CD14-positive monocyte (primary cell): ENCODE measurements at regions not wholly inside any gene's neighbourhood (a gene's known extent, or its start where the extent isn't known, plus 50 kb on each side); places are given as distances from the start of the nearest gene placed in this dataset.

Experiments used
- DNase-seq, 3 donors: peaks; one replicate each; pipeline ENCODE4 v3.0.0-alpha.2; 2011 to 2022
- H2AFZ ChIP-seq: 2 replicates; pipeline ENCODE4 v1.6.0; 2012; ENCODE audit warnings: mild to moderate bottlenecking, low read depth, low read length, inconsistent platforms; ENCODE audit not compliant: insufficient read depth, poor library complexity, severe bottlenecking
- H3K27ac ChIP-seq, 2 donors: 1 replicate in 1 of 2; 2 replicates in 1 of 2; pipeline ENCODE4 v1.5.1; 2012 to 2013; ENCODE audit warnings: low read length in 2 of 2, control low read depth in 1 of 2, inconsistent platforms in 1 of 2, low read depth in 1 of 2, mild to moderate bottlenecking in 1 of 2
- H3K27me3 ChIP-seq, 2 donors: one replicate each; pipeline versions ENCODE4 v1.6.0 to v1.6.1; 2011 to 2013; ENCODE audit warnings: low read length in 2 of 2; ENCODE audit not compliant: control insufficient read depth in 2 of 2, insufficient read depth in 2 of 2
- H3K36me3 ChIP-seq, 2 donors: replicated peaks in 1 of 2; 1 replicate in 1 of 2; 2 replicates in 1 of 2; pipeline versions ENCODE4 v1.5.1 to v1.6.1; 2012 to 2013; ENCODE audit warnings: low read length in 2 of 2, control low read depth in 1 of 2, inconsistent platforms in 1 of 2, mild to moderate bottlenecking in 1 of 2; ENCODE audit not compliant: insufficient read depth in 2 of 2, control insufficient read depth in 1 of 2
- H3K4me1 ChIP-seq, 2 donors: 1 replicate in 1 of 2; 2 replicates in 1 of 2; pipeline versions ENCODE4 v1.5.1 to v1.6.1; 2012 to 2013; ENCODE audit warnings: low read length in 2 of 2, control low read depth in 1 of 2, inconsistent platforms in 1 of 2, mild to moderate bottlenecking in 1 of 2, moderate library complexity in 1 of 2; ENCODE audit not compliant: insufficient read depth in 2 of 2, control insufficient read depth in 1 of 2
- H3K4me2 ChIP-seq: replicated peaks from 2 replicates; pipeline ENCODE3; 2012; ENCODE audit warnings: low read length, moderate library complexity, mild to moderate bottlenecking; ENCODE audit not compliant: poor library complexity, severe bottlenecking; ENCODE audit errors: extremely low read depth
- H3K4me3 ChIP-seq, 3 experiments: fragments of 200-600 bp in 1 of 3; sonication (generic) in 1 of 3; replicated peaks in 1 of 3; 1 replicate in 2 of 3; 2 replicates in 1 of 3; pipeline ENCODE4 v1.5.1; 2011 to 2013; ENCODE audit warnings: low read length in 3 of 3, mild to moderate bottlenecking in 3 of 3, control low read depth in 2 of 3, low read depth in 2 of 3, inconsistent platforms in 1 of 3, moderate library complexity in 1 of 3
- H3K79me2 ChIP-seq: 2 replicates; pipeline ENCODE4 v1.6.0; 2012; ENCODE audit warnings: mild to moderate bottlenecking, control low read depth, inconsistent platforms, low read length, moderate library complexity; ENCODE audit not compliant: insufficient read depth
- H3K9ac ChIP-seq: 2 replicates; pipeline ENCODE4 v1.6.0; 2017; ENCODE audit warnings: low read length, mild to moderate bottlenecking; ENCODE audit not compliant: insufficient read depth, poor library complexity, severe bottlenecking
- H3K9me3 ChIP-seq, 2 donors: replicated peaks in 1 of 2; 1 replicate in 1 of 2; 2 replicates in 1 of 2; pipeline versions ENCODE4 v1.5.1 to v1.6.1; 2012 to 2013; ENCODE audit warnings: low read length in 2 of 2, control low read depth in 1 of 2; ENCODE audit not compliant: control insufficient read depth in 1 of 2, insufficient read depth in 1 of 2
- H4K20me1 ChIP-seq: 2 replicates; pipeline ENCODE4 v1.6.0; 2012; ENCODE audit warnings: mild to moderate bottlenecking, low read length, control low read depth, moderate library complexity; ENCODE audit not compliant: insufficient read depth
- H3K27ac Mint-ChIP-seq, 7 donors: one replicate each; pipeline ENCODE4 v1.8.0; 2020; ENCODE audit warnings: mild to moderate bottlenecking in 7 of 7, mixed read lengths in 7 of 7, moderate library complexity in 6 of 7, inconsistent platforms in 2 of 7
- H3K27me3 Mint-ChIP-seq, 3 donors: one replicate each; pipeline ENCODE4 v1.8.0; 2021 to 2022; ENCODE audit warnings: low read depth in 3 of 3, mild to moderate bottlenecking in 3 of 3, mixed read lengths in 3 of 3, moderate library complexity in 3 of 3, inconsistent platforms in 1 of 3
- H3K36me3 Mint-ChIP-seq, 2 donors: one replicate each; pipeline ENCODE4 v1.8.0; 2020; ENCODE audit warnings: mixed read lengths in 2 of 2, inconsistent platforms in 1 of 2, mild to moderate bottlenecking in 1 of 2
- H3K4me1 Mint-ChIP-seq: one replicate; pipeline ENCODE4 v1.8.0; 2020; ENCODE audit warnings: mild to moderate bottlenecking, mixed read lengths
- H3K4me3 Mint-ChIP-seq, 2 donors: one replicate each; pipeline ENCODE4 v1.8.0; 2020; ENCODE audit warnings: mild to moderate bottlenecking in 2 of 2, mixed read lengths in 2 of 2, moderate library complexity in 1 of 2
- H3K9me3 Mint-ChIP-seq, 7 donors: one replicate each; pipeline ENCODE4 v1.8.0; 2020 to 2022; ENCODE audit warnings: mixed read lengths in 7 of 7, mild to moderate bottlenecking in 6 of 7, moderate library complexity in 6 of 7, inconsistent platforms in 2 of 7
- CTCF ChIP-seq: fragments of 200-600 bp; IDR thresholded peaks from one replicate; pipeline ENCODE4 v1.8.0; 2022; ENCODE audit warnings: antibody characterized with exemption, mild to moderate bottlenecking
- WGBS: methylation state at CpG from one replicate; pipeline ENCODE4 v1.1.5; 2013; ENCODE audit warnings: missing lambda C conversion rate; ENCODE audit not compliant: insufficient coverage; 5-methylcytosine and 5-hydroxymethylcytosine counted together
- intact Hi-C, 2 donors: fragments of 100-400 bp; cut with micrococcal nuclease; formaldehyde crosslinking; loops; one replicate each; pipeline versions ENCODE4 v1.15.0 to v1.15.1; 2023

DNA sequence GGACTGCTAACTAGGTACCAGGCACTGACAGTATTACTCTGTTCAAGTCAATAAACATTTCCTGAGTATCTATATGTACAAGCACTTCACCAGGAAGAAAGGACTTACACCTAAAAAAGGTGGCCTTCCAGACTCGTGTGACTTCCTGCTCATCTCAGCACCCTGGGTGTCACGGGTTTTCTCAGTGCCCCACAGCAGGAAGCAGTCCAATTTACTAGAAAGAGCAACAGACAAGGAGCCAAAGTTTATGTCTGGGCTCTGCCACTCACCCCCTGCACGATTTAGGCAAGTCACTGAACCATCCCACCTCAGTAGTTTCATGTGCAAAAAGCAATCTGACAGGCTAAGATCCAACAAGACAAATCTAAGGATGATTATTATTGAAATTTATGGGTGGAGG is 92.4 kb downstream of the TMEM215 start:
- Histone ChIP-seq H3K9me3 (no peaks in the 10 kb centered on the region), H2AFZ (no peak overlapping the region), H4K20me1 (no peaks in the 10 kb centered on the region), H3K79me2 (no peaks in the 10 kb centered on the region), H3K27me3 (peaks cover 0 to 3% of the 10 kb centered on the region in 2 donors), H3K36me3 (no peaks in the 10 kb centered on the region), H3K9ac (no peak overlapping the region), H3K4me1 (no peaks in the 10 kb centered on the region), H3K4me3 (no peak overlapping the region), H3K27ac (no peak overlapping the region), H3K4me2 (no peak overlapping the region)
- Mint-ChIP-seq H3K36me3 (no peaks in the 10 kb centered on the region), H3K4me3 (no peak overlapping the region), H3K4me1 (no peaks in the 10 kb centered on the region), H3K27ac (no peak overlapping the region), H3K27me3 (peaks cover 21 to 34% (median 27%) of the 10 kb centered on the region in 3 donors), H3K9me3 (peaks cover 0 to 2% (median 0%) of the 10 kb centered on the region in 7 donors)
- no peak for DNase-seq
- intact Hi-C loops = no loop called here
- no peak for TF ChIP-seq CTCF
- 41% methylated on average over 2 of the region's 3 CpGs for WGBS

GRCh38 chr9:32877103-32877502 is 93.8 kb downstream of the TMEM215 start:
- Histone ChIP-seq H3K79me2 (no peaks in the 10 kb centered on the region), H2AFZ (no peak overlapping the region), H4K20me1 (no peaks in the 10 kb centered on the region), H3K36me3 (no peaks in the 10 kb centered on the region), H3K27me3 (peaks cover 0 to 5% of the 10 kb centered on the region in 2 donors), H3K27ac (no peak overlapping the region), H3K4me1 (no peaks in the 10 kb centered on the region), H3K9ac (no peak overlapping the region), H3K9me3 (no peaks in the 10 kb centered on the region), H3K4me3 (no peak overlapping the region), H3K4me2 (no peak overlapping the region)
- intact Hi-C loops = no loop called here
- Mint-ChIP-seq H3K27me3 (peaks cover 27 to 37% (median 30%) of the 10 kb centered on the region in 3 donors), H3K4me1 (no peaks in the 10 kb centered on the region), H3K27ac (no peak overlapping the region), H3K36me3 (no peaks in the 10 kb centered on the region), H3K4me3 (no peak overlapping the region), H3K9me3 (peaks cover 0 to 1% (median 0%) of the 10 kb centered on the region in 7 donors)
- no CpG with 5 or more reads among the region's 3 CpGs for WGBS
- DNase-seq = no peak
- no peak for TF ChIP-seq CTCF
